A673 (cell line): ENCODE measurements at regions not wholly inside any gene's neighbourhood (a gene's known extent, or its start where the extent isn't known, plus 50 kb on each side); places are given as distances from the start of the nearest gene placed in this dataset.

ENCODE experiments used
- BruUV-seq: library from RNA; stranded (reverse); fragments of 400-500 nt; replicated peaks from 2 replicates; lab custom pipeline; 2021; lab: Mats Ljungman, UMichigan
- CTCF ChIA-PET: fragments of 300-600 bp; sonication (Branson Sonifier 250); formaldehyde crosslinking; loops from one replicate; lab custom pipeline; 2022; ENCODE audit warnings: antibody characterized with exemption; lab: Charles Lee
- POLR2A ChIA-PET: fragments of 300-600 bp; sonication (Branson Sonifier 250); formaldehyde crosslinking; loops from one replicate; lab custom pipeline; 2022; ENCODE audit warnings: antibody characterized with exemption; ENCODE audit not compliant: low non-redundant PET; lab: Charles Lee
- DNase-seq: peaks from one replicate; pipeline ENCODE4 v3.0.0-alpha.2; 2015; ENCODE audit warnings: low spot score
- H3K27ac ChIP-seq: fragments of 200-600 bp; sonication (generic); 2 replicates; pipeline ENCODE4 v1.5.1; 2016; ENCODE audit warnings: mixed run types, low read depth, mild to moderate bottlenecking, mixed read lengths, antibody characterized with exemption, low read length; ENCODE audit not compliant: poor library complexity, severe bottlenecking
- H3K27me3 ChIP-seq: fragments of 200-600 bp; sonication (generic); replicated peaks from 2 replicates; pipeline ENCODE4 v1.6.1; 2017; ENCODE audit warnings: mixed run types, low read depth, mild to moderate bottlenecking, mixed read lengths, antibody characterized with exemption, low read length; ENCODE audit not compliant: insufficient read depth, poor library complexity
- H3K36me3 ChIP-seq: fragments of 200-600 bp; sonication (generic); 2 replicates; pipeline ENCODE4 v1.6.1; 2016; ENCODE audit warnings: mixed run types, mild to moderate bottlenecking, mixed read lengths, antibody characterized with exemption, low read length; ENCODE audit not compliant: insufficient read depth, poor library complexity, severe bottlenecking
- H3K4me1 ChIP-seq: fragments of 200-600 bp; sonication (generic); 2 replicates; pipeline ENCODE4 v1.6.1; 2017; ENCODE audit warnings: mixed run types, mild to moderate bottlenecking, mixed read lengths, antibody characterized with exemption, low read length; ENCODE audit not compliant: insufficient read depth, poor library complexity, severe bottlenecking
- H3K4me3 ChIP-seq: fragments of 200-600 bp; sonication (generic); 2 replicates; pipeline ENCODE4 v1.5.1; 2016; ENCODE audit warnings: low read depth, mixed run types, mild to moderate bottlenecking, mixed read lengths, low read length; ENCODE audit not compliant: poor library complexity, severe bottlenecking
- H3K9me3 ChIP-seq: fragments of 200-600 bp; sonication (generic); 2 replicates; pipeline ENCODE4 v1.6.1; 2016; ENCODE audit warnings: mixed run types, low read depth, mild to moderate bottlenecking, mixed read lengths, antibody characterized with exemption, low read length; ENCODE audit not compliant: poor library complexity, severe bottlenecking
- EZH2 ChIP-seq: fragments of 200-600 bp; sonication (generic); IDR thresholded peaks from 2 replicates; pipeline ENCODE4 v1.6.1; 2017; ENCODE audit warnings: borderline replicate concordance, low read depth, mild to moderate bottlenecking, mixed read lengths, antibody characterized with exemption, low read length; ENCODE audit not compliant: poor library complexity, severe bottlenecking
- intact Hi-C: fragments of 100-400 bp; cut with micrococcal nuclease; formaldehyde crosslinking; loops from one replicate; pipeline ENCODE4 v1.10.0; 2022; ENCODE audit not compliant: unreplicated experiment
- TF ChIP-seq, protein P1 (sequence below): fragments of 300-800, 200-600 bp; sonication (generic); conservative IDR thresholded peaks from 2 replicates; pipeline ENCODE4 v1.5.1; 2017; ENCODE audit warnings: low read depth, mild to moderate bottlenecking, antibody characterized with exemption, low read length, moderate library complexity, mixed read lengths

DNA sequence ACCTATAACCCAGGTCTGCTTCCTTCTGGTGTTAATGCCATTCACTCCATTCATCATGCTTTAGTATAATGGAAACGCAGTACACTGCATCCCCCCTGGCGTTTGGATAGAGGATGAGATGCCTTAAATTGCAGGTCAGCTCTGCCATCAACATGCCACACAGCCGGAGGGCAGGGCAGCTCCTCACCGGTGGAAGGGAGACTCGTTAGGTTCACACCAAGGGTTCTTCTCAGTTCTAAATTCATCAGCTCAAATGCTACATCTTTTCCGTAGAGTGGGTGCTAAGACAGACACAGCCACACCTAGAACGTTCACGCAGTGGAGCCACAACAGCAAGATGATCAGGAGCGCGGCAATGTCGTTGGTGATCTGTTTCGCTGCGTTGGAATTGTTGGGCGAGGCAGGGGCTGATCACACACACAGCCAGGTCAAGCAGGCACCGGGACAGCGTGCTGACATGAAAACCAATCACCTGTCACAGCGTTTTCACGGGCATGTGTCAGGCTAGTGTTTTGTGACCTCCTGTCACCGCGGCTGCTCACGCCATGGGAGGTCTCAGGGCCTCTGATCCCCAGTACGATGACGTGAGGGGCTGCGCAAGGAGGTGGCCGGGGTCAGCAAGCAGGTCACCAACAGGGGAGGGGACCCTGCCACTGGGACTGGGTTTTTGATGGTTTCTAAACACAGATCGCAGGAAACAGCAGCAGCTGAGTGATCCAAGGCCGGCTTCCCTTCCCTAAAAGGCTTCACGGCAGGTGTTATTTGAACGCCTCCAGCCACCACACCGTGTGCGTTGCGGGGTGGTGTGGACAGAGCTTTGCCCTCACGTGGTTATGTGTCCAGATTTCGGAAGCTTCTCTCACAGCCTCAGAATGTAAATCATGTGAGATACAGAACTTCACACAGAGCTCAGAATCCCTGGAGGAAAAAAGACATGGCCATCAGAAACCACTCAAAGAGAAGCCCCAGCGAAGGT is 94.3 kb upstream of the IRS2 start:
- no TSS peak for BruUV-seq

DNA sequence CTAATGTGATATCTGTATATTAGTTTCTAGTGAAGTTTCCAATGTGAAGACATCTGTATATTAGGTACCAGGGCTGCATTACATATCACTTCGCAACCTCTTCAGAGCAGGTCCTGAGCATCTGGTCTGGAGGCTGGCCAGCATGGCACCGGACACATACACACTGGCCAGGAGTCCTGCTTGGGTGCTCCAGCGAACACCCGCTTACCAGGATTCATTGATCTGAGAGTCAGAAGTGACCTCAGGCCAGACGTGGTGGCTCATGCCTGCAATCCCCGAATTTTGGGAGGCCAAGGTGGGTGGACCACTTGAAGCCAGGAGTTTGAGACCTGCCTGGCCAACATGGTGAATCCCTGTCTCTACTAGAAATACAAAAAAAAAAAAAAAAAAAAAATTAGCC is 93.0 kb upstream of the IRS2 start:
- DNase-seq: no peak
- H3K27me3 ChIP-seq: peaks cover 8% of the 10 kb centered on the region
- no peak overlapping the region for H3K27ac ChIP-seq
- intact Hi-C loops: no loop called here
- CTCF ChIA-PET: no interaction called here
- no peak overlapping the region for H3K4me3 ChIP-seq
- no peak for TF ChIP-seq EZH2
- TF ChIP-seq, protein P1, sequence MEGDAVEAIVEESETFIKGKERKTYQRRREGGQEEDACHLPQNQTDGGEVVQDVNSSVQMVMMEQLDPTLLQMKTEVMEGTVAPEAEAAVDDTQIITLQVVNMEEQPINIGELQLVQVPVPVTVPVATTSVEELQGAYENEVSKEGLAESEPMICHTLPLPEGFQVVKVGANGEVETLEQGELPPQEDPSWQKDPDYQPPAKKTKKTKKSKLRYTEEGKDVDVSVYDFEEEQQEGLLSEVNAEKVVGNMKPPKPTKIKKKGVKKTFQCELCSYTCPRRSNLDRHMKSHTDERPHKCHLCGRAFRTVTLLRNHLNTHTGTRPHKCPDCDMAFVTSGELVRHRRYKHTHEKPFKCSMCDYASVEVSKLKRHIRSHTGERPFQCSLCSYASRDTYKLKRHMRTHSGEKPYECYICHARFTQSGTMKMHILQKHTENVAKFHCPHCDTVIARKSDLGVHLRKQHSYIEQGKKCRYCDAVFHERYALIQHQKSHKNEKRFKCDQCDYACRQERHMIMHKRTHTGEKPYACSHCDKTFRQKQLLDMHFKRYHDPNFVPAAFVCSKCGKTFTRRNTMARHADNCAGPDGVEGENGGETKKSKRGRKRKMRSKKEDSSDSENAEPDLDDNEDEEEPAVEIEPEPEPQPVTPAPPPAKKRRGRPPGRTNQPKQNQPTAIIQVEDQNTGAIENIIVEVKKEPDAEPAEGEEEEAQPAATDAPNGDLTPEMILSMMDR: no peak
- POLR2A ChIA-PET: no interaction called here
- H3K4me1 ChIP-seq: no peaks in the 10 kb centered on the region
- no peaks in the 10 kb centered on the region for H3K9me3 ChIP-seq
- no TSS peak for BruUV-seq
- no peaks in the 10 kb centered on the region for H3K36me3 ChIP-seq

More for the DNA sequence above, 94.3 kb upstream of the IRS2 start:
- POLR2A ChIA-PET: no interaction called here
- intact Hi-C loops: no loop called here
- no peak overlapping the region for H3K4me3 ChIP-seq
- H3K36me3 ChIP-seq: no peaks in the 10 kb centered on the region
- no peak overlapping the region for H3K27ac ChIP-seq
- TF ChIP-seq, protein P1: no peak
- no peak for TF ChIP-seq EZH2
- no peaks in the 10 kb centered on the region for H3K9me3 ChIP-seq
- DNase-seq: no peak
- H3K4me1 ChIP-seq: no peaks in the 10 kb centered on the region
- CTCF ChIA-PET: no interaction called here
- peaks cover 8% of the 10 kb centered on the region for H3K27me3 ChIP-seq

DNA sequence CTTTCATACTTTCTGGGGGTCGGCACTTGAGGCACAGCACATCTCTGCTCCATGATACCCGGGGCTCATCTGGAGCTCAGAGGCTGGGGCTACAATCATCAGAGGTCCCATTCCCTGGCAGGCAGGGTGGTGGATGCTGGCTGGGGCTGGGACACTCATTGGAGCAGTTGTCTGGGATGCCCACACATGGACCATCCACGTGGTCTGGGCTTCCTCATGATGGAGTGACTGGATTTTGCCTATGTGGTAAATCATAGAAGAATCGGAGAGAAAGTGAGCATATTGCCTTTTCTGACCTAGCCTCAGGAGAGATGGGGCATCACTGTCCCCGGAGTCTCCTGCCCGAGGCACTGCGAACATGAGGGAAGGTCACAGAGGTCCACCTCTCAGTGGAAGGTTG is 91.4 kb upstream of the IRS2 start:
- POLR2A ChIA-PET: no interaction called here
- Histone ChIP-seq H3K4me3 (no peak overlapping the region), H3K4me1 (no peaks in the 10 kb centered on the region), H3K36me3 (no peaks in the 10 kb centered on the region), H3K9me3 (no peaks in the 10 kb centered on the region), H3K27ac (no peak overlapping the region), H3K27me3 (peaks cover 1% of the 10 kb centered on the region)
- no peak for DNase-seq
- TF ChIP-seq, protein P1: no peak
- TF ChIP-seq EZH2: no peak
- intact Hi-C loops: no loop called here
- CTCF ChIA-PET: no interaction called here
- BruUV-seq: no TSS peak
